Activated B cell treated with CpG ODN at 0.5 μM for 24 hours (primary cell): ENCODE measurements at regions not wholly inside any gene's neighbourhood (a gene's known extent, or its start where the extent isn't known, plus 50 kb on each side); places are given as distances from the start of the nearest gene placed in this dataset.

Experiments
- ATAC-seq: fragments of 200-7000 bp; cut with Tn5 transposase; one replicate; pipeline ENCODE4 v1.10.0; 2021; ENCODE audit warnings: low read depth, mild to moderate bottlenecking, moderate library complexity
- CTCF ChIA-PET: fragments of 350-600 bp; sonication (Branson Sonifier 250); formaldehyde crosslinking; loops from one replicate; lab custom pipeline; 2021; ENCODE audit warnings: antibody characterized with exemption; lab: Charles Lee
- POLR2A ChIA-PET: fragments of 350-600 bp; sonication (Branson Sonifier 250); formaldehyde crosslinking; loops from one replicate; lab custom pipeline; 2021; ENCODE audit warnings: antibody characterized with exemption; lab: Charles Lee
- DNase-seq: peaks from one replicate; pipeline ENCODE4 v3.0.0; 2022
- H3K27ac Mint-ChIP-seq: one replicate; pipeline ENCODE4 v1.8.0; 2020; ENCODE audit warnings: mixed read lengths
- H3K27me3 Mint-ChIP-seq: one replicate; pipeline ENCODE4 v1.8.0; 2021; ENCODE audit warnings: mixed read lengths
- H3K36me3 Mint-ChIP-seq: one replicate; pipeline ENCODE4 v1.8.0; 2021; ENCODE audit warnings: low read depth, mixed read lengths
- H3K4me1 Mint-ChIP-seq: one replicate; pipeline ENCODE4 v1.8.0; 2021; ENCODE audit warnings: mixed read lengths
- H3K4me3 Mint-ChIP-seq: one replicate; pipeline ENCODE4 v1.8.0; 2020; ENCODE audit warnings: mild to moderate bottlenecking, mixed read lengths
- H3K9me3 Mint-ChIP-seq: one replicate; pipeline ENCODE4 v1.8.0; 2020; ENCODE audit warnings: mixed read lengths
- intact Hi-C: fragments of 100-400 bp; cut with micrococcal nuclease; formaldehyde crosslinking; loops from one replicate; pipeline ENCODE4 v1.15.1; 2024
- TF ChIP-seq, protein P1 (sequence below): fragments of 200-600 bp; IDR thresholded peaks from one replicate; pipeline ENCODE4 v1.8.0; 2022; ENCODE audit warnings: antibody characterized with exemption, mild to moderate bottlenecking

DNA sequence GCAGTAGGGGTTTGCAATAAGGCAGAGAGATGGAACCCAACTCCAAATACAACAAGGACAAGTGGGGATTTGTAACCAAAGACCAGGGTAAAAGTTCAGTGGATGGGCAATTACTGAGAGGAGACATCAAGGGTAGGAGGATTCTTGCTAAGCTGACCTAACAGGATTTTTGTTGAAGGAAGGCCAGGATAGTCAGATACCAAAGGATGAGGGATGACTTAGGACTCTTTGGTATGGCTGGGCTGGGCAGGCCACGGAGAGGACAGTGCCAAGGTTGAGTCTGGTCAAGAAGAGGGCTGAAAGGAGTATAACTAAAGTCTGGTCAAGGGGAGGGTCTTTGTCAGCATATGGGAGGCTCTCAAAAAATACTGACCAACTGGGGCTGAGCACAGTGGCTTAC is 85.3 kb upstream of the UBE2E2 start:
- ChIA-PET CTCF (no interaction called here), POLR2A (no interaction called here)
- intact Hi-C loops, result no loop called here
- H3K4me3 Mint-ChIP-seq, result no peak overlapping the region
- DNase-seq, result no peak
- H3K27me3 Mint-ChIP-seq, result peaks cover 4% of the 10 kb centered on the region
- no peak for ATAC-seq
- TF ChIP-seq, protein P1, sequence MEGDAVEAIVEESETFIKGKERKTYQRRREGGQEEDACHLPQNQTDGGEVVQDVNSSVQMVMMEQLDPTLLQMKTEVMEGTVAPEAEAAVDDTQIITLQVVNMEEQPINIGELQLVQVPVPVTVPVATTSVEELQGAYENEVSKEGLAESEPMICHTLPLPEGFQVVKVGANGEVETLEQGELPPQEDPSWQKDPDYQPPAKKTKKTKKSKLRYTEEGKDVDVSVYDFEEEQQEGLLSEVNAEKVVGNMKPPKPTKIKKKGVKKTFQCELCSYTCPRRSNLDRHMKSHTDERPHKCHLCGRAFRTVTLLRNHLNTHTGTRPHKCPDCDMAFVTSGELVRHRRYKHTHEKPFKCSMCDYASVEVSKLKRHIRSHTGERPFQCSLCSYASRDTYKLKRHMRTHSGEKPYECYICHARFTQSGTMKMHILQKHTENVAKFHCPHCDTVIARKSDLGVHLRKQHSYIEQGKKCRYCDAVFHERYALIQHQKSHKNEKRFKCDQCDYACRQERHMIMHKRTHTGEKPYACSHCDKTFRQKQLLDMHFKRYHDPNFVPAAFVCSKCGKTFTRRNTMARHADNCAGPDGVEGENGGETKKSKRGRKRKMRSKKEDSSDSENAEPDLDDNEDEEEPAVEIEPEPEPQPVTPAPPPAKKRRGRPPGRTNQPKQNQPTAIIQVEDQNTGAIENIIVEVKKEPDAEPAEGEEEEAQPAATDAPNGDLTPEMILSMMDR, result no peak
- no peaks in the 10 kb centered on the region for H3K9me3 Mint-ChIP-seq
- no peaks in the 10 kb centered on the region for H3K36me3 Mint-ChIP-seq
- peaks cover 24% of the 10 kb centered on the region for H3K4me1 Mint-ChIP-seq
- H3K27ac Mint-ChIP-seq, result no peak overlapping the region

GRCh38 chr3:23127196-23127595 is 75.9 kb upstream of the UBE2E2 start:
- Mint-ChIP-seq H3K4me3 (no peak overlapping the region), H3K4me1 (no peaks in the 10 kb centered on the region), H3K27me3 (no peaks in the 10 kb centered on the region), H3K9me3 (no peaks in the 10 kb centered on the region), H3K36me3 (no peaks in the 10 kb centered on the region), H3K27ac (no peak overlapping the region)
- intact Hi-C loops, result no loop called here
- ATAC-seq, result no peak
- TF ChIP-seq, protein P1, result no peak
- no peak for DNase-seq
- ChIA-PET CTCF (no interaction called here), POLR2A (no interaction called here)

- CTCF ChIA-PET, result no interaction called here
- Mint-ChIP-seq H3K4me1 (no peaks in the 10 kb centered on the region), H3K27ac (no peak overlapping the region), H3K27me3 (no peaks in the 10 kb centered on the region), H3K36me3 (no peaks in the 10 kb centered on the region), H3K4me3 (no peak overlapping the region), H3K9me3 (no peaks in the 10 kb centered on the region)
- TF ChIP-seq, protein P1, result no peak
- intact Hi-C loops, result no loop called here
- DNase-seq (no peak), ATAC-seq (no peak)
- POLR2A ChIA-PET, result no interaction called here
Measured at GRCh38 chr3:23128655-23129054, 74.5 kb upstream of the UBE2E2 start.

DNA sequence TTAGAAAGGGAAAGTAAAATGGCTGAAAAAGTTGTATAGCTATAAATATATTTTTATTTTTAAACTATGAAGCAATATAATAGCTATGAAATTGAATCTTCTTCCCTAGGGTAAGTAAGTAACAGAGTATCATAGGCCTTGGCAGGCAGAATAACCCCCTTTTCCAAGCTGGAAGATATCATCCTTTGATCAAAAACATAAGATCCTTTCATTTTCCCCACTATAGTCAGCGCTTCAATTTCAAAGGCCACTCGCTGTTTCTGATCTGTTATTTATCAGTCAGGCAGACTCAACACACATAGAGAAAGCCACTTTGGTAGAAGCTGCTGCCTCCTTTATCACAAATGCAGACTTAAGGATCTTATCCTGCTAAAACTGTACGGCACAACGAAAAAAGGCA is 74.0 kb upstream of the UBE2E2 start:
- CTCF ChIA-PET, result no interaction called here
- intact Hi-C loops, result no loop called here
- H3K27me3 Mint-ChIP-seq, result no peaks in the 10 kb centered on the region
- POLR2A ChIA-PET, result no interaction called here
- no peaks in the 10 kb centered on the region for H3K9me3 Mint-ChIP-seq
- H3K4me1 Mint-ChIP-seq, result no peaks in the 10 kb centered on the region
- TF ChIP-seq, protein P1, result no peak
- no peaks in the 10 kb centered on the region for H3K36me3 Mint-ChIP-seq
- DNase-seq (no peak), ATAC-seq (no peak)
- no peak overlapping the region for H3K4me3 Mint-ChIP-seq
- no peak overlapping the region for H3K27ac Mint-ChIP-seq

- no peak overlapping the region for H3K27ac Mint-ChIP-seq
- intact Hi-C loops, result no loop called here
- CTCF ChIA-PET, result no interaction called here
- TF ChIP-seq, protein P1, result no peak
- no peak overlapping the region for H3K4me3 Mint-ChIP-seq
- ATAC-seq (no peak), DNase-seq (no peak)
- H3K9me3 Mint-ChIP-seq, result no peaks in the 10 kb centered on the region
- H3K27me3 Mint-ChIP-seq, result no peaks in the 10 kb centered on the region
- no peaks in the 10 kb centered on the region for H3K36me3 Mint-ChIP-seq
- POLR2A ChIA-PET, result no interaction called here
- no peaks in the 10 kb centered on the region for H3K4me1 Mint-ChIP-seq
Measured at GRCh38 chr3:23129817-23130216, 73.3 kb upstream of the UBE2E2 start.
